Mesenchymal stem cell (in vitro differentiated cells and primary cell): ENCODE measurements at regions not wholly inside any gene's neighbourhood (a gene's known extent, or its start where the extent isn't known, plus 50 kb on each side); places are given as distances from the start of the nearest gene placed in this dataset.

Experiments used
- DNase-seq: peaks from one replicate; pipeline ENCODE4 v3.0.0-alpha.2; 2013
- H2AFZ ChIP-seq: one replicate; pipeline ENCODE4 v1.6.1; 2013; ENCODE audit warnings: low read depth, mild to moderate bottlenecking, control low read depth, inconsistent platforms, low read length, moderate library complexity
- H2AK5ac ChIP-seq: 2 replicates; pipeline ENCODE4 v1.6.1; 2013; ENCODE audit warnings: low read length, moderate library complexity, mild to moderate bottlenecking, inconsistent platforms; ENCODE audit not compliant: severe bottlenecking
- H2BK120ac ChIP-seq: one replicate; pipeline ENCODE4 v1.6.1; 2013; ENCODE audit warnings: low read depth, mild to moderate bottlenecking, inconsistent platforms, low read length, moderate library complexity
- H2BK12ac ChIP-seq, 2 experiments: one replicate each; pipeline ENCODE4 v1.6.1; 2013; ENCODE audit warnings: inconsistent platforms in 2 of 2, low read length in 2 of 2, mild to moderate bottlenecking in 2 of 2, moderate library complexity in 2 of 2, control low read depth in 1 of 2
- H2BK15ac ChIP-seq: one replicate; pipeline ENCODE4 v1.6.1; 2013; ENCODE audit warnings: mild to moderate bottlenecking, low read depth, inconsistent platforms; ENCODE audit not compliant: poor library complexity, severe bottlenecking
- H2BK5ac ChIP-seq: 2 replicates; pipeline ENCODE4 v1.6.1; 2013; ENCODE audit warnings: low read depth, mild to moderate bottlenecking, low read length, control low read depth, inconsistent platforms; ENCODE audit not compliant: poor library complexity, severe bottlenecking
- H3K14ac ChIP-seq, 2 experiments: one replicate each; pipeline ENCODE4 v1.6.1; 2013; ENCODE audit warnings: inconsistent platforms in 2 of 2, low read length in 2 of 2, control low read depth in 1 of 2, mild to moderate bottlenecking in 1 of 2, moderate library complexity in 1 of 2
- H3K18ac ChIP-seq, 2 experiments: one replicate each; pipeline ENCODE4 v1.6.1; 2013; ENCODE audit warnings: inconsistent platforms in 2 of 2, low read length in 2 of 2, control low read depth in 1 of 2, low read depth in 1 of 2, mild to moderate bottlenecking in 1 of 2
- H3K23ac ChIP-seq, 2 experiments: one replicate each; pipeline ENCODE4 v1.6.1; 2013; ENCODE audit warnings: inconsistent platforms in 2 of 2, low read length in 2 of 2, mild to moderate bottlenecking in 2 of 2, moderate library complexity in 2 of 2, control low read depth in 1 of 2
- H3K27ac ChIP-seq: 2 replicates; pipeline ENCODE4 v1.5.1; 2013; ENCODE audit warnings: mild to moderate bottlenecking, moderate library complexity, low read length, control low read depth, inconsistent platforms; ENCODE audit not compliant: poor library complexity, severe bottlenecking
- H3K27me3 ChIP-seq, 2 experiments: 2 replicates each; pipeline versions ENCODE4 v1.6.1 to v1.7.0; 2013; ENCODE audit warnings: low read length in 2 of 2, mild to moderate bottlenecking in 2 of 2, moderate library complexity in 2 of 2, control low read depth in 1 of 2, inconsistent platforms in 1 of 2; ENCODE audit not compliant: control insufficient read depth in 1 of 2, insufficient read depth in 1 of 2
- H3K36me3 ChIP-seq, 2 experiments: 2 replicates each; pipeline versions ENCODE4 v1.6.1 to v1.7.0; 2013; ENCODE audit warnings: low read length in 2 of 2, control low read depth in 1 of 2, inconsistent platforms in 1 of 2, low read depth in 1 of 2, mild to moderate bottlenecking in 1 of 2; ENCODE audit not compliant: insufficient read depth in 2 of 2, control insufficient read depth in 1 of 2
- H3K4ac ChIP-seq, 2 experiments: one replicate each; pipeline ENCODE4 v1.6.1; 2013; ENCODE audit warnings: inconsistent platforms in 2 of 2, low read length in 2 of 2, mild to moderate bottlenecking in 2 of 2, moderate library complexity in 2 of 2, control low read depth in 1 of 2, low read depth in 1 of 2
- H3K4me1 ChIP-seq: 2 replicates; pipeline ENCODE4 v1.6.1; 2013; ENCODE audit warnings: low read depth, low read length, control low read depth; ENCODE audit not compliant: control insufficient read depth, insufficient read depth
- H3K4me2 ChIP-seq: 2 replicates; pipeline ENCODE4 v1.6.1; 2013; ENCODE audit warnings: low read length, mild to moderate bottlenecking, inconsistent platforms; ENCODE audit not compliant: poor library complexity, severe bottlenecking
- H3K4me3 ChIP-seq, 2 experiments: 2 replicates each; pipeline versions ENCODE4 v1.5.1 to v1.7.0; 2013; ENCODE audit warnings: low read length in 2 of 2, mild to moderate bottlenecking in 2 of 2, control low read depth in 1 of 2, low read depth in 1 of 2; ENCODE audit not compliant: insufficient read depth in 1 of 2
- H3K79me1 ChIP-seq: replicated peaks from 2 replicates; pipeline ENCODE4 v1.6.1; 2013; ENCODE audit warnings: mild to moderate bottlenecking, control low read depth, low read length, inconsistent platforms; ENCODE audit not compliant: poor library complexity, severe bottlenecking
- H3K9ac ChIP-seq: 2 replicates; pipeline ENCODE4 v1.7.0; 2013; ENCODE audit warnings: mild to moderate bottlenecking, low read length, moderate library complexity
- H3K9me3 ChIP-seq: 2 replicates; pipeline ENCODE4 v1.7.0; 2013; ENCODE audit warnings: mild to moderate bottlenecking, low read length; ENCODE audit not compliant: control insufficient read depth
- H4K8ac ChIP-seq: one replicate; pipeline ENCODE4 v1.6.1; 2013; ENCODE audit warnings: inconsistent platforms, mild to moderate bottlenecking, low read length, moderate library complexity
- H4K91ac ChIP-seq: one replicate; pipeline ENCODE4 v1.6.1; 2013; ENCODE audit warnings: mild to moderate bottlenecking, low read length, inconsistent platforms
- WGBS: methylation state at CpG from one replicate; pipeline ENCODE4 v1.1.7; 2013; ENCODE audit warnings: mixed read lengths; 5-methylcytosine and 5-hydroxymethylcytosine counted together

DNA sequence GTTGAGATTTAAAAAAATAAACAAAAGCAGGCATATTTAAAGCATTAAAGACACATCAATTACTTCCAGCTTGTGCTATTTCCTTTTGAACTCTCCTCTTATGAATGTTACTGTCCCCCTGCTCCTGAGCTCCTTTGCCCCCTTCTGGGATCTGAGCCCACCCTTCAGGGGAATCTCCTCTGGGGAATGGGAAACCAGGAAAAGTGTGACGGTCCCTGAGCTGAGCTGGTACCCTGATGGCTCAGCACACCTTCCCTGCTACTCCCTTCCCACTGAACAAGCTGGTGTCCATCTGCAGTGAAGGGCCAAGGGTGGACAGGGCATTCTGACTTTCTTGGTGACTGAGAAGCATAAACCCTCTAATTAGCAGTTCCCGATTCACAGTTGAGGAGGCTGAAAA lies 356.3 kb downstream of the PTEN start:
- Histone ChIP-seq H3K14ac (no peak overlapping the region), H3K23ac (no peak overlapping the region), H2BK5ac (no peak overlapping the region), H2BK120ac (no peak overlapping the region), H4K91ac (no peak overlapping the region), H2AFZ (no peak overlapping the region), H3K4me3 (no peak overlapping the region), H3K27ac (no peak overlapping the region), H2AK5ac (no peak overlapping the region), H2BK12ac (no peak overlapping the region), H3K27me3 (no peaks in the 10 kb centered on the region), H3K9ac (no peak overlapping the region), H3K79me1 (no peaks in the 10 kb centered on the region), H3K4me2 (no peak overlapping the region), H2BK15ac (no peak overlapping the region), H3K4ac (no peak overlapping the region), H3K9me3 (no peaks in the 10 kb centered on the region), H3K18ac (no peak overlapping the region), H4K8ac (no peak overlapping the region), H3K4me1 (no peaks in the 10 kb centered on the region), H3K36me3 (no peaks in the 10 kb centered on the region)
- no peak for DNase-seq
- 91% methylated on average over 2 of the region's 2 CpGs for WGBS

DNA sequence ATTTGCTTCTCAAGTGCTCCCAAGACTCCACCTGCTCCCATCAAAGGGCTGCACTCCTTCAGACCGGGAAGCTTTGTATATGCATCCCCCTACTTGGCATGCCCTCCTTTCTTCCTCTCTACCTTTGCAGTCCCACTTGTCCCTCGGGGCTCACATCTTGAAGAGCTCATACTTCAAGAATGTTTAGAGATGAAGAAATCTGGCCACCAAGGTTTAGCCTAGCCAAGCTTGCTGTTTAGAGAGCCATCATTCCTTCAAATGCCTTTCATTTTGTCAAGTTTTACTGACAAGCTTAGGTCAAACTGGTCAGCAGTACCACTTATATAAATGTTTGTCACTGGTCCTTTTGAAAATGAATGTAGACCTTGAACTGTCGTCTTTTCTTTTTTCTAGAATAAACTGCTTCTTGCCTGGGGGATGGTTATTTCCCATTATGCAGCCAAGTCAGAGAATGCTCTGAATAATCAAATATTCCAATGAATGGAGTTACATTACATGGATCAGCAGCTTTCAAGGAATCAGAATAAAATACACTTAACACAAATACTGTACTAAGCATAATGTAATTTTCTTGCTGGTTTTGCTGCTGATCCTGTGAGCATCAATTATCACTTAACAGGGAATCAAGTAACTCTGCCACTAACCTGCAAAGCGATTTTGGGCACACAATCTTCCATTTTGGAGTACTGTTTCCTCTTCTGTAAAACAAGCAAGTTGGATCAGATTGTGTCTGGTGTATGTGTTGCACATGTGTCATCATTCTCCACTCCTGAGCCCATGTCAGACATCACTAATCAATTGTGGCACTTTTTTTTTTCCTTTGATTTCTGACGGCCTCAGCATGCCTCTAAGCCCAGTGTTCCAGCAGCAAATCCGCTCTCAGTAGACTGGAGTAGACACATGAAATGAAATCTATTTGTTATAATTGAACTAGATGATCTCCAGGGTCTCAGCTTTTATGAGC lies 357.9 kb downstream of the PTEN start:
- Histone ChIP-seq H3K4me2 (no peak overlapping the region), H2BK12ac (no peak overlapping the region), H3K4me3 (no peak overlapping the region), H3K9ac (no peak overlapping the region), H4K91ac (no peak overlapping the region), H3K14ac (no peak overlapping the region), H3K27ac (no peak overlapping the region), H3K27me3 (no peaks in the 10 kb centered on the region), H3K9me3 (no peaks in the 10 kb centered on the region), H3K36me3 (no peaks in the 10 kb centered on the region), H3K18ac (no peak overlapping the region), H2AK5ac (no peak overlapping the region), H3K79me1 (no peaks in the 10 kb centered on the region), H3K4ac (no peak overlapping the region), H4K8ac (no peak overlapping the region), H2BK5ac (no peak overlapping the region), H2BK15ac (no peak overlapping the region), H2AFZ (no peak overlapping the region), H2BK120ac (no peak overlapping the region), H3K23ac (no peak overlapping the region), H3K4me1 (no peaks in the 10 kb centered on the region)
- 78% methylated on average over 5 of the region's 6 CpGs for WGBS
- DNase-seq, result no peak

- H3K14ac ChIP-seq, result no peak overlapping the region
These were observed 359.5 kb downstream of the PTEN start for GRCh38 chr10:88222881-88223280.

More at GRCh38 chr10:88222881-88223280, 359.5 kb downstream of the PTEN start:
- no peak overlapping the region for H2BK12ac ChIP-seq
- no peak overlapping the region for H3K4me3 ChIP-seq
- no peak overlapping the region for H4K8ac ChIP-seq
- no peak overlapping the region for H2BK120ac ChIP-seq
- no peak overlapping the region for H3K27ac ChIP-seq
- no peak overlapping the region for H2BK5ac ChIP-seq
- no peaks in the 10 kb centered on the region for H3K9me3 ChIP-seq
- no peak overlapping the region for H2AFZ ChIP-seq
- no peak overlapping the region for H2BK15ac ChIP-seq
- no peak overlapping the region for H3K23ac ChIP-seq
- no peak overlapping the region for H3K4ac ChIP-seq
- no peak overlapping the region for H4K91ac ChIP-seq
- no peaks in the 10 kb centered on the region for H3K79me1 ChIP-seq
- peaks cover 1% of the 10 kb centered on the region for H3K4me1 ChIP-seq
- no peak overlapping the region for H3K9ac ChIP-seq
- H3K4me2 ChIP-seq, result no peak overlapping the region
- no peak overlapping the region for H2AK5ac ChIP-seq
- no peak for DNase-seq
- H3K36me3 ChIP-seq, result no peaks in the 10 kb centered on the region
- no peak overlapping the region for H3K18ac ChIP-seq
- H3K27me3 ChIP-seq, result no peaks in the 10 kb centered on the region
- WGBS, result no CpG with 5 or more reads among the region's 1 CpG
